ENCODE measurements at regions not wholly inside any gene's neighbourhood (a gene's known extent, or its start where the extent isn't known, plus 50 kb on each side); places are given as distances from the start of the nearest gene placed in this dataset.

DNA sequence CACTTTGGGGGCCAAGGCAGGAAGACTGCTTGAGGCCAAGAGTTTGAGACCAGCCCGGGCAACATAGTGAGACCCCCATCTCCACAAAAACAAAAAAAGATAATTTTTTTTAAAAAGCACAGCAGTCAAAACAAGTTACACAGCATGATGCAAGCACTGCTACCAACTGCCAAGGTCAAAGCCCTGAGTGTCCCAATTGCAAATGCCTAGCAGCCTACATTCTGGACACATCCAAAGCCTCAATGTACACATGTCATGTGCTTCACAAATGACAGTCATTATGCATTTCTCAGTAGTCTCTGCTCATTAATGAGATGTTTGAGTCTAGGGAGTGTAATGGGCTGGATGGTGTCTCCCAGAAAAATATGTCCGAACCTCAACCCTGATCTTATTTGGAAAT lies 113.7 kb upstream of the CCND2 start:
- ATAC-seq: no peak
- no peaks in the 10 kb centered on the region for H3K9me2 ChIP-seq (ENCODE audit: insufficient read depth)
- CTCF ChIA-PET: no interaction called here
- DNase-seq (ENCODE audit: low read depth, low spot score): no peak
- no peak overlapping the region for H3K4me3 ChIP-seq (replicated peaks in 1 of 2; ENCODE audit: low read depth in 1 of 2, low read length in 2 of 2)
- no peaks in the 10 kb centered on the region for H3K9me3 ChIP-seq (ENCODE audit: control insufficient read depth in 1 of 2, insufficient read depth in 1 of 2, low read depth in 1 of 2, low read length in 2 of 2)
- H3K36me3 ChIP-seq (ENCODE audit: control insufficient read depth in 1 of 2, insufficient read depth in 2 of 2, low read length in 2 of 2): no peaks in the 10 kb centered on the region
- no peak overlapping the region for H3K9ac ChIP-seq (ENCODE audit: low read length)
- TF ChIP-seq, protein P1, sequence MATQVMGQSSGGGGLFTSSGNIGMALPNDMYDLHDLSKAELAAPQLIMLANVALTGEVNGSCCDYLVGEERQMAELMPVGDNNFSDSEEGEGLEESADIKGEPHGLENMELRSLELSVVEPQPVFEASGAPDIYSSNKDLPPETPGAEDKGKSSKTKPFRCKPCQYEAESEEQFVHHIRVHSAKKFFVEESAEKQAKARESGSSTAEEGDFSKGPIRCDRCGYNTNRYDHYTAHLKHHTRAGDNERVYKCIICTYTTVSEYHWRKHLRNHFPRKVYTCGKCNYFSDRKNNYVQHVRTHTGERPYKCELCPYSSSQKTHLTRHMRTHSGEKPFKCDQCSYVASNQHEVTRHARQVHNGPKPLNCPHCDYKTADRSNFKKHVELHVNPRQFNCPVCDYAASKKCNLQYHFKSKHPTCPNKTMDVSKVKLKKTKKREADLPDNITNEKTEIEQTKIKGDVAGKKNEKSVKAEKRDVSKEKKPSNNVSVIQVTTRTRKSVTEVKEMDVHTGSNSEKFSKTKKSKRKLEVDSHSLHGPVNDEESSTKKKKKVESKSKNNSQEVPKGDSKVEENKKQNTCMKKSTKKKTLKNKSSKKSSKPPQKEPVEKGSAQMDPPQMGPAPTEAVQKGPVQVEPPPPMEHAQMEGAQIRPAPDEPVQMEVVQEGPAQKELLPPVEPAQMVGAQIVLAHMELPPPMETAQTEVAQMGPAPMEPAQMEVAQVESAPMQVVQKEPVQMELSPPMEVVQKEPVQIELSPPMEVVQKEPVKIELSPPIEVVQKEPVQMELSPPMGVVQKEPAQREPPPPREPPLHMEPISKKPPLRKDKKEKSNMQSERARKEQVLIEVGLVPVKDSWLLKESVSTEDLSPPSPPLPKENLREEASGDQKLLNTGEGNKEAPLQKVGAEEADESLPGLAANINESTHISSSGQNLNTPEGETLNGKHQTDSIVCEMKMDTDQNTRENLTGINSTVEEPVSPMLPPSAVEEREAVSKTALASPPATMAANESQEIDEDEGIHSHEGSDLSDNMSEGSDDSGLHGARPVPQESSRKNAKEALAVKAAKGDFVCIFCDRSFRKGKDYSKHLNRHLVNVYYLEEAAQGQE (IDR thresholded peaks at IDR 0.05; ENCODE audit: low read depth): no peak
- TF ChIP-seq ELF1 (IDR thresholded peaks at IDR 0.05; ENCODE audit: borderline replicate concordance, low read depth) (no peak), RAD21 (IDR thresholded peaks at IDR 0.05; ENCODE audit: low read depth) (no peak), CEBPB (IDR thresholded peaks at IDR 0.05; ENCODE audit: low read depth) (no peak), ZNF274 (IDR thresholded peaks at IDR 0.05; ENCODE audit: low read depth, low read length) (no peak), SIN3A (IDR thresholded peaks at IDR 0.05; ENCODE audit: low read depth) (no peak), SP1 (IDR thresholded peaks at IDR 0.05; ENCODE audit: low read depth) (no peak), JUND (IDR thresholded peaks at IDR 0.05) (no peak), POLR2A (IDR thresholded peaks at IDR 0.05; ENCODE audit: borderline replicate concordance, extremely low read depth, insufficient read depth, insufficient read length) (no peak), POLR2AphosphoS5 (IDR thresholded peaks at IDR 0.05; ENCODE audit: low read depth, low read length) (no peak), EZH2phosphoT487 (IDR thresholded peaks at IDR 0.05; ENCODE audit: borderline replicate concordance) (no peak), EZH2 (IDR thresholded peaks at IDR 0.05) (no peak), ZFX (IDR thresholded peaks at IDR 0.05) (no peak), FOSL1 (IDR thresholded peaks at IDR 0.05; ENCODE audit: low read depth) (no peak), SRF (IDR thresholded peaks at IDR 0.05; ENCODE audit: low read depth) (no peak), TCF7L2 (IDR thresholded peaks at IDR 0.05; ENCODE audit: borderline replicate concordance, extremely low read depth, insufficient read depth, insufficient read length) (no peak), EGR1 (IDR thresholded peaks at IDR 0.05; ENCODE audit: low read depth) (no peak)
- TF ChIP-seq, protein P2, sequence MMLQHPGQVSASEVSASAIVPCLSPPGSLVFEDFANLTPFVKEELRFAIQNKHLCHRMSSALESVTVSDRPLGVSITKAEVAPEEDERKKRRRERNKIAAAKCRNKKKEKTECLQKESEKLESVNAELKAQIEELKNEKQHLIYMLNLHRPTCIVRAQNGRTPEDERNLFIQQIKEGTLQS (IDR thresholded peaks at IDR 0.05): no peak
- TF ChIP-seq, protein P3, sequence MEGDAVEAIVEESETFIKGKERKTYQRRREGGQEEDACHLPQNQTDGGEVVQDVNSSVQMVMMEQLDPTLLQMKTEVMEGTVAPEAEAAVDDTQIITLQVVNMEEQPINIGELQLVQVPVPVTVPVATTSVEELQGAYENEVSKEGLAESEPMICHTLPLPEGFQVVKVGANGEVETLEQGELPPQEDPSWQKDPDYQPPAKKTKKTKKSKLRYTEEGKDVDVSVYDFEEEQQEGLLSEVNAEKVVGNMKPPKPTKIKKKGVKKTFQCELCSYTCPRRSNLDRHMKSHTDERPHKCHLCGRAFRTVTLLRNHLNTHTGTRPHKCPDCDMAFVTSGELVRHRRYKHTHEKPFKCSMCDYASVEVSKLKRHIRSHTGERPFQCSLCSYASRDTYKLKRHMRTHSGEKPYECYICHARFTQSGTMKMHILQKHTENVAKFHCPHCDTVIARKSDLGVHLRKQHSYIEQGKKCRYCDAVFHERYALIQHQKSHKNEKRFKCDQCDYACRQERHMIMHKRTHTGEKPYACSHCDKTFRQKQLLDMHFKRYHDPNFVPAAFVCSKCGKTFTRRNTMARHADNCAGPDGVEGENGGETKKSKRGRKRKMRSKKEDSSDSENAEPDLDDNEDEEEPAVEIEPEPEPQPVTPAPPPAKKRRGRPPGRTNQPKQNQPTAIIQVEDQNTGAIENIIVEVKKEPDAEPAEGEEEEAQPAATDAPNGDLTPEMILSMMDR (IDR thresholded peaks at IDR 0.05 in 2 of 3, conservative IDR thresholded peaks at IDR 0.05 in 1 of 3; ENCODE audit: borderline replicate concordance in 1 of 3, insufficient read depth in 1 of 3, low read depth in 2 of 3, low read length in 2 of 3): no peak
- TF ChIP-seq, protein P4, sequence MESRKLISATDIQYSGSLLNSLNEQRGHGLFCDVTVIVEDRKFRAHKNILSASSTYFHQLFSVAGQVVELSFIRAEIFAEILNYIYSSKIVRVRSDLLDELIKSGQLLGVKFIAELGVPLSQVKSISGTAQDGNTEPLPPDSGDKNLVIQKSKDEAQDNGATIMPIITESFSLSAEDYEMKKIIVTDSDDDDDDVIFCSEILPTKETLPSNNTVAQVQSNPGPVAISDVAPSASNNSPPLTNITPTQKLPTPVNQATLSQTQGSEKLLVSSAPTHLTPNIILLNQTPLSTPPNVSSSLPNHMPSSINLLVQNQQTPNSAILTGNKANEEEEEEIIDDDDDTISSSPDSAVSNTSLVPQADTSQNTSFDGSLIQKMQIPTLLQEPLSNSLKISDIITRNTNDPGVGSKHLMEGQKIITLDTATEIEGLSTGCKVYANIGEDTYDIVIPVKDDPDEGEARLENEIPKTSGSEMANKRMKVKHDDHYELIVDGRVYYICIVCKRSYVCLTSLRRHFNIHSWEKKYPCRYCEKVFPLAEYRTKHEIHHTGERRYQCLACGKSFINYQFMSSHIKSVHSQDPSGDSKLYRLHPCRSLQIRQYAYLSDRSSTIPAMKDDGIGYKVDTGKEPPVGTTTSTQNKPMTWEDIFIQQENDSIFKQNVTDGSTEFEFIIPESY (IDR thresholded peaks at IDR 0.05; ENCODE audit: extremely low read depth, insufficient replicate concordance, low read length): no peak
- H3K27ac ChIP-seq (ENCODE audit: low read depth, low read length): no peak overlapping the region
- RAD21 ChIA-PET (ENCODE audit: low non-redundant PET in 1 of 2, low total read pairs in 2 of 2, uncharacterized antibody in 2 of 2, unreplicated experiment in 2 of 2): no interaction called here
- no peaks in the 10 kb centered on the region for H3K4me1 ChIP-seq (ENCODE audit: control insufficient read depth in 1 of 2, insufficient read depth in 2 of 2, low read length in 2 of 2)
- intact Hi-C loops (cut with micrococcal nuclease): no loop called here
- no peak overlapping the region for H2AFZ ChIP-seq (ENCODE audit: low read depth, low read length, poor library complexity, severe bottlenecking)
- H3K4me2 ChIP-seq (ENCODE audit: low read length): no peak overlapping the region
- BruUV-seq (replicated peaks): no TSS peak
- POLR2A ChIA-PET: no interaction called here
- H3K79me2 ChIP-seq (ENCODE audit: insufficient read depth, low read length): no peaks in the 10 kb centered on the region
- no peaks in the 10 kb centered on the region for H4K20me1 ChIP-seq (ENCODE audit: insufficient read depth)
- H3K27me3 ChIP-seq (ENCODE audit: insufficient read depth, low read length): peaks cover 17% of the 10 kb centered on the region; the same call in 1 of the 2 replicates

All from HCT116 (cell line).